ENCODE measurements at regions not wholly inside any gene's neighbourhood (a gene's known extent, or its start where the extent isn't known, plus 50 kb on each side); places are given as distances from the start of the nearest gene placed in this dataset.

- no peak for TF ChIP-seq CTCF (IDR thresholded peaks at IDR 0.05)
- TF ChIP-seq POLR2A (IDR thresholded peaks at IDR 0.05): no peak
These were observed 402.8 kb upstream of the NWD2 start for GRCh38 chr4:36841583-36842326.
